ENCODE measurements at regions not wholly inside any gene's neighbourhood (a gene's known extent, or its start where the extent isn't known, plus 50 kb on each side); places are given as distances from the start of the nearest gene placed in this dataset.

GRCh38 chrX:39459952-39460351 is 637.8 kb downstream of the BCOR start:
- H3K9me3 Mint-ChIP-seq: no peaks in the 10 kb centered on the region
- peaks cover 2% of the 10 kb centered on the region for H3K27me3 Mint-ChIP-seq (ENCODE audit: insufficient read depth)
- DNase-seq: no peak
- no peaks in the 10 kb centered on the region for H3K36me3 Mint-ChIP-seq (ENCODE audit: low read depth)
- H3K27ac Mint-ChIP-seq: no peak overlapping the region
- TF ChIP-seq CTCF (IDR thresholded peaks at IDR 0.05): no peak
- H3K4me1 Mint-ChIP-seq (ENCODE audit: low read depth): no peaks in the 10 kb centered on the region
- no peak overlapping the region for H3K4me3 Mint-ChIP-seq

- Mint-ChIP-seq H3K27me3 (ENCODE audit: insufficient read depth) (peaks cover 2% of the 10 kb centered on the region), H3K9me3 (no peaks in the 10 kb centered on the region), H3K27ac (no peak overlapping the region), H3K4me3 (no peak overlapping the region), H3K36me3 (ENCODE audit: low read depth) (no peaks in the 10 kb centered on the region), H3K4me1 (ENCODE audit: low read depth) (no peaks in the 10 kb centered on the region)
- TF ChIP-seq CTCF (IDR thresholded peaks at IDR 0.05): no peak
- DNase-seq: no peak
Observed at GRCh38 chrX:39460499-39460898, 637.3 kb downstream of the BCOR start.

DNA sequence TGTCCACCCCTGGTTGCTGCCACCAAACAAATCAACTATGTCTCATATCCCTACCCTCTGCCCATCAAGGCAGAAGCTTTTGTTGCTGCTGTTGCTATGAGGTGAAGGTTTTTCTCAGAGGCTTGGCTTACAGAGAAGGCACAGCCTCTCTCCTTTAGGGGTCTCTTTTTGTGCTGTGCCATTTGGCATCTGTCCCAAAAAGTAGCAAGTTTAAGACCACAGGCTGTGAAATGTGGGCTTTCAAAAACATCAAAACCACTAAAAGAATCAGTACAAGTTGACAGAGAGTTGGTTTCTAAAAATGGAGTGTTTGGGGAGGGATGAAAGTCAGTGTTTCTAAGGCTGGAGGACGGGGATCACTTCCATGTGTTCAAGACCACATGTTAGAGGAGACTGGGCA is 634.9 kb downstream of the BCOR start:
- H3K27me3 Mint-ChIP-seq (ENCODE audit: insufficient read depth): peaks cover 4% of the 10 kb centered on the region
- TF ChIP-seq CTCF (IDR thresholded peaks at IDR 0.05): no peak
- no peaks in the 10 kb centered on the region for H3K4me1 Mint-ChIP-seq (ENCODE audit: low read depth)
- H3K9me3 Mint-ChIP-seq: no peaks in the 10 kb centered on the region
- H3K27ac Mint-ChIP-seq: no peak overlapping the region
- no peak overlapping the region for H3K4me3 Mint-ChIP-seq
- no peaks in the 10 kb centered on the region for H3K36me3 Mint-ChIP-seq (ENCODE audit: low read depth)
- DNase-seq: no peak

DNA sequence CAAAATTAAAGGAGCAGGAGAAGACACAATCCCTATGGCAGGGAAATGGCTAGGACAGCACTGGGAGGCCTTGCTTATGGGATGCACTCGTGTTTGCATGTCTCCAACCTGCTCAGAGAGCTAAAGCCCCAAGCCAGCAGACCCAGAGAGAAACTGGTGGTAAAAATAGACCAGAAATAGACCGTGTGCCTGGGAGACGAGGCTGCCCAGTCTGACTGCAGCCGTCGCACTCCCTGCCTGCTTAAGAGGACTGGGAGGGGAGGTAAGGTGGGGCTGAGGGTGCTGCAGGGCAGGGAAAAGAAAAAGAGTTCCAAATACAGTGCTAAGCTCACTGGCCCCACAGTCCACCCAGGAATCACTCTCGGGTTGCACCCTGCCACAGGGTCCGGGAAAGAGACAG is 633.5 kb downstream of the BCOR start:
- H3K36me3 Mint-ChIP-seq (ENCODE audit: low read depth): no peaks in the 10 kb centered on the region
- TF ChIP-seq CTCF (IDR thresholded peaks at IDR 0.05): no peak
- H3K27ac Mint-ChIP-seq: no peak overlapping the region
- H3K4me3 Mint-ChIP-seq: no peak overlapping the region
- no peaks in the 10 kb centered on the region for H3K4me1 Mint-ChIP-seq (ENCODE audit: low read depth)
- H3K9me3 Mint-ChIP-seq: no peaks in the 10 kb centered on the region
- no peak for DNase-seq
- peaks cover 4% of the 10 kb centered on the region; the same call in 1 of the 2 replicates for H3K27me3 Mint-ChIP-seq (ENCODE audit: insufficient read depth)

GRCh38 chrX:39465467-39465866 is 632.3 kb downstream of the BCOR start:
- H3K36me3 Mint-ChIP-seq (ENCODE audit: low read depth): no peaks in the 10 kb centered on the region

More at GRCh38 chrX:39465467-39465866, 632.3 kb downstream of the BCOR start:
- no peak for TF ChIP-seq CTCF (IDR thresholded peaks at IDR 0.05)
- no peak for DNase-seq
- Mint-ChIP-seq H3K27ac (no peak overlapping the region), H3K4me3 (no peak overlapping the region), H3K4me1 (ENCODE audit: low read depth) (peaks cover 1% of the 10 kb centered on the region; the same call in 1 of the 2 replicates), H3K27me3 (ENCODE audit: insufficient read depth) (peaks cover 3% of the 10 kb centered on the region; the same call in 1 of the 2 replicates), H3K9me3 (no peaks in the 10 kb centered on the region)

Data from HFFc6 (cell line).